ENCODE measurements at regions not wholly inside any gene's neighbourhood (a gene's known extent, or its start where the extent isn't known, plus 50 kb on each side); places are given as distances from the start of the nearest gene placed in this dataset.

DNA sequence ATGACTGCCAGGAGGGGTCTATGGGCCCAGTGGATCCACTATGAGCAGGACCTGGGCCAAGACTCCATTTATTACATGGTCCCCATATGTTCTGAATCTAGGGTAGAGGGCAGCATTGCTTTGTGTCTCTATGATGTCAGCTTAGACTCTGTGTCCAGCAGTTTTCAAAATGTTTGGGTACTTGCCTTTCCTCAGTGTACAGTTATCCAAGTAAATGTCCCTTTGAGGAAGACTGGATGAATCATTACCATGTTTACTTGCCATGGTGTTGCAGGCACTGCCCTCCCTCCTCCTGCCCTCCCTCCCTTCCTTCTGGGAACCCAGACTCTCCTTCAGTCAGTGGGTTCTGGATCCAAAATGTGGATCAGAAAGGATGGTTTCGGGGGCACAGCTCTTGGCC lies 108.6 kb downstream of the NRN1 start:
- Histone ChIP-seq H3K9ac (ENCODE audit: low read length) (no peak overlapping the region), H4K20me1 (ENCODE audit: insufficient read depth, low read length) (no peaks in the 10 kb centered on the region), H3K9me3 (ENCODE audit: insufficient read depth, low read length) (no peaks in the 10 kb centered on the region), H3K27ac (ENCODE audit: low read length) (no peak overlapping the region), H3K79me2 (ENCODE audit: low read length) (no peaks in the 10 kb centered on the region), H3K36me3 (replicated peaks; ENCODE audit: low read depth, low read length) (no peaks in the 10 kb centered on the region), H3K27me3 (ENCODE audit: low read depth, low read length) (no peaks in the 10 kb centered on the region), H3K4me1 (ENCODE audit: low read length) (no peaks in the 10 kb centered on the region), H3K4me3 (ENCODE audit: low read length) (no peak overlapping the region), H2AFZ (ENCODE audit: low read depth, low read length) (no peak overlapping the region), H3K4me2 (ENCODE audit: low read length) (no peak overlapping the region)
- TF ChIP-seq, protein P1, sequence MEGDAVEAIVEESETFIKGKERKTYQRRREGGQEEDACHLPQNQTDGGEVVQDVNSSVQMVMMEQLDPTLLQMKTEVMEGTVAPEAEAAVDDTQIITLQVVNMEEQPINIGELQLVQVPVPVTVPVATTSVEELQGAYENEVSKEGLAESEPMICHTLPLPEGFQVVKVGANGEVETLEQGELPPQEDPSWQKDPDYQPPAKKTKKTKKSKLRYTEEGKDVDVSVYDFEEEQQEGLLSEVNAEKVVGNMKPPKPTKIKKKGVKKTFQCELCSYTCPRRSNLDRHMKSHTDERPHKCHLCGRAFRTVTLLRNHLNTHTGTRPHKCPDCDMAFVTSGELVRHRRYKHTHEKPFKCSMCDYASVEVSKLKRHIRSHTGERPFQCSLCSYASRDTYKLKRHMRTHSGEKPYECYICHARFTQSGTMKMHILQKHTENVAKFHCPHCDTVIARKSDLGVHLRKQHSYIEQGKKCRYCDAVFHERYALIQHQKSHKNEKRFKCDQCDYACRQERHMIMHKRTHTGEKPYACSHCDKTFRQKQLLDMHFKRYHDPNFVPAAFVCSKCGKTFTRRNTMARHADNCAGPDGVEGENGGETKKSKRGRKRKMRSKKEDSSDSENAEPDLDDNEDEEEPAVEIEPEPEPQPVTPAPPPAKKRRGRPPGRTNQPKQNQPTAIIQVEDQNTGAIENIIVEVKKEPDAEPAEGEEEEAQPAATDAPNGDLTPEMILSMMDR (IDR thresholded peaks at IDR 0.05; ENCODE audit: low read depth, low read length), result no peak
- TF ChIP-seq EZH2phosphoT487 (IDR thresholded peaks at IDR 0.05; ENCODE audit: low read depth), result no peak

DNA sequence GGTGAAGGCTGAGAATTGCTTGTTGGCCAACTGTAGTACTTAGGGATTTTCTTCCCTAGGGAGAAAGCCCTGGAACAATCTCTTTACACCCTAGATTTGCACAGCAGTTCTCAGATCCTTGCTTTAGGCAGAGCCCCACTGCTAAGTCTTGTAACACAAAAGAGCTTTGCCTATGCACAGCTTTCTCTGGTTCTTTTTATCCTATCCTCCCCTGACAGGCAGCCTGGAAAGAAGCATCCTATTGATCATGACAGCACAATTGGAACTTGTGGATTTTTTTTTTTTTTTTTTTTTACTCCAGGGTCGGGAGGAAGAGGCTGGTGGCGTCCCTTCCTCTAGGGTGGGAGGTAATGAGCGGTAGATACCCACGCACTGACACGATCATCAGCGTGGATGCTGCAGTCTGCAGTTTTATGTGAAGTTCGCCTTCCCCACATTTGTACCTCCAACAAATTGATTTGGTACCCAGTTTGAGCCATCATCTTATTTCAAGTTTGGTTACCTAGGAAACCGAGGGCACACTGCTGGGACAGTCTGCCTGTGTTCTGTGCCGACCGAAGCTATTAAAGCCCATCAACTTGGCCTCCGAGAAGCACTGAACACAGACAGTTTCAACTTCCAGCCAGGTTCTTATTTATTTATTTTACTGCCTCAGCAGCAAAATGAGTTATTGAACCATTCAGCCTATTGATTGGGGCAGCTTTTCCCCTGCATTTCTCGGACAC lies 110.1 kb downstream of the NRN1 start:
- Histone ChIP-seq H3K9me3 (ENCODE audit: insufficient read depth, low read length) (no peaks in the 10 kb centered on the region), H3K36me3 (replicated peaks; ENCODE audit: low read depth, low read length) (no peaks in the 10 kb centered on the region), H3K4me1 (ENCODE audit: low read length) (no peaks in the 10 kb centered on the region), H3K27ac (ENCODE audit: low read length) (no peak overlapping the region), H3K9ac (ENCODE audit: low read length) (no peak overlapping the region), H3K79me2 (ENCODE audit: low read length) (no peaks in the 10 kb centered on the region), H3K4me3 (ENCODE audit: low read length) (no peak overlapping the region), H2AFZ (ENCODE audit: low read depth, low read length) (no peak overlapping the region), H4K20me1 (ENCODE audit: insufficient read depth, low read length) (no peaks in the 10 kb centered on the region), H3K27me3 (ENCODE audit: low read depth, low read length) (no peaks in the 10 kb centered on the region), H3K4me2 (ENCODE audit: low read length) (no peak overlapping the region)
- TF ChIP-seq, protein P1 (IDR thresholded peaks at IDR 0.05; ENCODE audit: low read depth, low read length), result no peak
- no peak for TF ChIP-seq EZH2phosphoT487 (IDR thresholded peaks at IDR 0.05; ENCODE audit: low read depth)

DNA sequence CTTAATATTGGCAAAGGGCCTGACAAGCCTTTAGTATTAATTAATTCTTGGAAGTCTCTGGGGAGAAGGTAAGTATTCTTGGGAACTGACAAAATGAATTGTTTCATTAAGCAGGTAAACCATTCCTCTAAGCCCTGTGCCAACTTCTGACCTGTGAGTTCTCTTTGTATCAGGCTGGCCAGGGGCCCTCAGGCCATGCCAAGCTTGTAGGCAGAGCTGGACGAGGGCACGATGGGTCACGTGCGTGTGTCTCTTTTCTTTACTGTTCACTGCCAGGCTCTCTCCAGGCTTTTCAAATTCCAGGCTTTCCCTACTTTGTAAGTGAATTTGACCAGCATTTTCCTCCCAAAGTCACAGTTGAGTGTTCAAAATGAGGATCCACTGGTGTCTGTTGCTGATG lies 112.4 kb downstream of the NRN1 start:
- Histone ChIP-seq H3K9ac (ENCODE audit: low read length) (no peak overlapping the region), H3K27me3 (ENCODE audit: low read depth, low read length) (no peaks in the 10 kb centered on the region), H3K9me3 (ENCODE audit: insufficient read depth, low read length) (no peaks in the 10 kb centered on the region), H2AFZ (ENCODE audit: low read depth, low read length) (no peak overlapping the region), H3K27ac (ENCODE audit: low read length) (no peak overlapping the region), H3K79me2 (ENCODE audit: low read length) (no peaks in the 10 kb centered on the region), H3K4me3 (ENCODE audit: low read length) (no peak overlapping the region), H3K36me3 (replicated peaks; ENCODE audit: low read depth, low read length) (no peaks in the 10 kb centered on the region), H4K20me1 (ENCODE audit: insufficient read depth, low read length) (no peaks in the 10 kb centered on the region), H3K4me2 (ENCODE audit: low read length) (no peak overlapping the region), H3K4me1 (ENCODE audit: low read length) (no peaks in the 10 kb centered on the region)
- no peak for TF ChIP-seq EZH2phosphoT487 (IDR thresholded peaks at IDR 0.05; ENCODE audit: low read depth)
- TF ChIP-seq, protein P1 (IDR thresholded peaks at IDR 0.05; ENCODE audit: low read depth, low read length), result no peak

DNA sequence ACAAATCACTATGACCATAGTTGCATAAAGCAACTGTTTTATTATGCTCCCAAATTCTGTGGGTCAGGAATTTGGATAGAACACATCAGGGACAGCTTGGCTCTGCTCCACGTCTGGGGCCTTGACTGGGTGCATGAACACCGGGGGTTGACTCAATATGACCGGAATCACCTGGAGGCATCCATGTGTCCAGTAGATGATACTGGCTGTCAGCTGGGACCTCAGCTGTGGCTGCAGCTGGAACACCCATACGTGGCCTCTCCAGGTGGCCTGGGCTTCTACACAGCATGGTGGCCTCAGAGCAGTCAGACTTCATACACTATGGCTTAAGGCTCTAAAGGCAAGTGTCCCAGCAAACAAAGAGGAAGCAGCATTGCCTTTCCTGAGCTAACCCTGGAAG lies 113.4 kb downstream of the NRN1 start:
- H2AFZ ChIP-seq (ENCODE audit: low read depth, low read length), result no peak overlapping the region
- H3K4me1 ChIP-seq (ENCODE audit: low read length), result no peaks in the 10 kb centered on the region
- no peaks in the 10 kb centered on the region for H3K79me2 ChIP-seq (ENCODE audit: low read length)
- no peak overlapping the region for H3K9ac ChIP-seq (ENCODE audit: low read length)
- H3K9me3 ChIP-seq (ENCODE audit: insufficient read depth, low read length), result no peaks in the 10 kb centered on the region
- no peak overlapping the region for H3K27ac ChIP-seq (ENCODE audit: low read length)
- no peak overlapping the region for H3K4me2 ChIP-seq (ENCODE audit: low read length)
- no peaks in the 10 kb centered on the region for H4K20me1 ChIP-seq (ENCODE audit: insufficient read depth, low read length)
- TF ChIP-seq, protein P1 (IDR thresholded peaks at IDR 0.05; ENCODE audit: low read depth, low read length), result no peak
- no peak for TF ChIP-seq EZH2phosphoT487 (IDR thresholded peaks at IDR 0.05; ENCODE audit: low read depth)
- H3K4me3 ChIP-seq (ENCODE audit: low read length), result no peak overlapping the region
- no peaks in the 10 kb centered on the region for H3K27me3 ChIP-seq (ENCODE audit: low read depth, low read length)
- no peaks in the 10 kb centered on the region for H3K36me3 ChIP-seq (replicated peaks; ENCODE audit: low read depth, low read length)

Data from OCI-LY3 (cell line).